ENCODE measurements at regions not wholly inside any gene's neighbourhood (a gene's known extent, or its start where the extent isn't known, plus 50 kb on each side); places are given as distances from the start of the nearest gene placed in this dataset.

GRCh38 chr7:54141576-54141975 is 400.6 kb upstream of the VSTM2A start:
- no peaks in the 10 kb centered on the region for H3K4me1 ChIP-seq

GRCh38 chr7:54145716-54146115 is 396.5 kb upstream of the VSTM2A start:
- H3K36me3 ChIP-seq = no peaks in the 10 kb centered on the region
- H3K4me3 ChIP-seq = no peak overlapping the region
- no peaks in the 10 kb centered on the region for H3K4me1 ChIP-seq
- no peak overlapping the region for H3K27ac ChIP-seq
- no peak for TF ChIP-seq CTCF (IDR thresholded peaks at IDR 0.05)
- H3K9me3 ChIP-seq = no peaks in the 10 kb centered on the region
- H3K27me3 ChIP-seq (ENCODE audit: low read depth) = no peaks in the 10 kb centered on the region
- intact Hi-C loops (cut with DNase I) = no loop called here
- no peak for ATAC-seq
- no peak for DNase-seq

More at GRCh38 chr7:54141576-54141975, 400.6 kb upstream of the VSTM2A start:
- TF ChIP-seq CTCF (IDR thresholded peaks at IDR 0.05) = no peak
- Histone ChIP-seq H3K36me3 (no peaks in the 10 kb centered on the region), H3K27me3 (ENCODE audit: low read depth) (no peaks in the 10 kb centered on the region), H3K9me3 (no peaks in the 10 kb centered on the region), H3K4me3 (no peak overlapping the region), H3K27ac (no peak overlapping the region)
- intact Hi-C loops (cut with DNase I) = no loop called here
- no peak for ATAC-seq
- DNase-seq = no peak

- intact Hi-C loops (cut with DNase I) = no loop called here
- Histone ChIP-seq H3K9me3 (no peaks in the 10 kb centered on the region), H3K27me3 (ENCODE audit: low read depth) (no peaks in the 10 kb centered on the region), H3K27ac (no peak overlapping the region), H3K4me1 (no peaks in the 10 kb centered on the region), H3K4me3 (no peak overlapping the region), H3K36me3 (no peaks in the 10 kb centered on the region)
- no peak for DNase-seq
- ATAC-seq = no peak
- no peak for TF ChIP-seq CTCF (IDR thresholded peaks at IDR 0.05)
These were observed 388.7 kb upstream of the VSTM2A start for GRCh38 chr7:54153462-54153861.

- intact Hi-C loops (cut with DNase I) = no loop called here
- Histone ChIP-seq H3K27me3 (ENCODE audit: low read depth) (no peaks in the 10 kb centered on the region), H3K4me3 (no peak overlapping the region), H3K27ac (no peak overlapping the region), H3K4me1 (no peaks in the 10 kb centered on the region), H3K36me3 (no peaks in the 10 kb centered on the region), H3K9me3 (no peaks in the 10 kb centered on the region)
- DNase-seq (no peak), ATAC-seq (no peak)
- no peak for TF ChIP-seq CTCF (IDR thresholded peaks at IDR 0.05)
These were observed 383.1 kb upstream of the VSTM2A start for GRCh38 chr7:54159088-54159487.

- intact Hi-C loops (cut with DNase I) = no loop called here
- no peaks in the 10 kb centered on the region for H3K27me3 ChIP-seq (ENCODE audit: low read depth)
- no peaks in the 10 kb centered on the region for H3K36me3 ChIP-seq
- no peaks in the 10 kb centered on the region for H3K4me1 ChIP-seq
- no peak overlapping the region for H3K4me3 ChIP-seq
- no peak overlapping the region for H3K27ac ChIP-seq
- DNase-seq = no peak
- ATAC-seq = no peak
- no peaks in the 10 kb centered on the region for H3K9me3 ChIP-seq
- no peak for TF ChIP-seq CTCF (IDR thresholded peaks at IDR 0.05)
These were observed 380.6 kb upstream of the VSTM2A start for GRCh38 chr7:54161621-54162020.

GRCh38 chr7:54166419-54166818 is 375.8 kb upstream of the VSTM2A start:
- H3K4me1 ChIP-seq = no peaks in the 10 kb centered on the region
- intact Hi-C loops (cut with DNase I) = no loop called here
- H3K27ac ChIP-seq = no peak overlapping the region
- H3K9me3 ChIP-seq = no peaks in the 10 kb centered on the region
- no peak for TF ChIP-seq CTCF (IDR thresholded peaks at IDR 0.05)
- no peaks in the 10 kb centered on the region for H3K27me3 ChIP-seq (ENCODE audit: low read depth)
- no peak for DNase-seq
- H3K36me3 ChIP-seq = no peaks in the 10 kb centered on the region
- no peak overlapping the region for H3K4me3 ChIP-seq
- ATAC-seq = no peak
